NCI-H2227 (cell line): ENCODE measurements at regions not wholly inside any gene's neighbourhood (a gene's known extent, or its start where the extent isn't known, plus 50 kb on each side); places are given as distances from the start of the nearest gene placed in this dataset.
A peak's percentile ranks its signal among the peaks of the same experiment; 100 is the strongest.

Experiments used
- DNase-seq: peaks from one replicate; lab custom pipeline; 2025; ENCODE audit not compliant: unreplicated experiment; lab: John Stamatoyannopoulos, UW

- DNase-seq: no peak
These were observed 210.4 kb upstream of the ARX start for GRCh38 chrX:25226151-25226550.

- DNase-seq: no peak
These were observed 203.7 kb upstream of the ARX start for GRCh38 chrX:25219480-25219879.

- DNase-seq: no peak
These were observed 197.8 kb upstream of the ARX start for GRCh38 chrX:25213611-25214010.

GRCh38 chrX:25207803-25208475 lies 192.2 kb upstream of the ARX start:
- peak; percentile 46 for DNase-seq

GRCh38 chrX:25206778-25207177 lies 191.0 kb upstream of the ARX start:
- peak; percentile 8 for DNase-seq

- no peak for DNase-seq
These were observed 188.4 kb upstream of the ARX start for GRCh38 chrX:25204182-25204581.

- DNase-seq: peak; percentile 38
These were observed 187.1 kb upstream of the ARX start for GRCh38 chrX:25202827-25203226.

GRCh38 chrX:25198891-25199290 lies 183.1 kb upstream of the ARX start:
- no peak for DNase-seq

GRCh38 chrX:25198253-25198652 lies 182.5 kb upstream of the ARX start:
- DNase-seq: no peak

GRCh38 chrX:25196221-25196620 lies 180.5 kb upstream of the ARX start:
- DNase-seq: no peak

GRCh38 chrX:25191403-25191802 lies 175.6 kb upstream of the ARX start:
- DNase-seq: peak; percentile 9

GRCh38 chrX:25181775-25182174 lies 166.0 kb upstream of the ARX start:
- DNase-seq: peak; percentile 47

- no peak for DNase-seq
These were observed 164.5 kb upstream of the ARX start for GRCh38 chrX:25180242-25180641.

- no peak for DNase-seq
These were observed 162.8 kb upstream of the ARX start for GRCh38 chrX:25178555-25178954.

GRCh38 chrX:25175743-25176142 lies 160.0 kb upstream of the ARX start:
- no peak for DNase-seq

GRCh38 chrX:25175171-25175570 lies 159.4 kb upstream of the ARX start:
- DNase-seq: no peak

GRCh38 chrX:25166546-25166945 lies 150.8 kb upstream of the ARX start:
- no peak for DNase-seq

GRCh38 chrX:25166145-25166544 lies 150.4 kb upstream of the ARX start:
- DNase-seq: no peak

- DNase-seq: no peak
These were observed 142.9 kb upstream of the ARX start for GRCh38 chrX:25158635-25159034.

- DNase-seq: no peak
These were observed 141.1 kb upstream of the ARX start for GRCh38 chrX:25156832-25157231.

- no peak for DNase-seq
These were observed 140.6 kb upstream of the ARX start for GRCh38 chrX:25156323-25156722.

GRCh38 chrX:25154168-25154567 lies 138.4 kb upstream of the ARX start:
- DNase-seq: no peak

- no peak for DNase-seq
These were observed 136.0 kb upstream of the ARX start for GRCh38 chrX:25151749-25152148.
